ENCODE measurements at regions not wholly inside any gene's neighbourhood (a gene's known extent, or its start where the extent isn't known, plus 50 kb on each side); places are given as distances from the start of the nearest gene placed in this dataset.
A peak's percentile ranks its signal among the peaks of the same experiment; 100 is the strongest.
"Not testable (repeated sequence)": the region's sequence is repeated elsewhere in the genome, so short reads cannot be mapped to it uniquely, and the experiment has no call there.

DNA sequence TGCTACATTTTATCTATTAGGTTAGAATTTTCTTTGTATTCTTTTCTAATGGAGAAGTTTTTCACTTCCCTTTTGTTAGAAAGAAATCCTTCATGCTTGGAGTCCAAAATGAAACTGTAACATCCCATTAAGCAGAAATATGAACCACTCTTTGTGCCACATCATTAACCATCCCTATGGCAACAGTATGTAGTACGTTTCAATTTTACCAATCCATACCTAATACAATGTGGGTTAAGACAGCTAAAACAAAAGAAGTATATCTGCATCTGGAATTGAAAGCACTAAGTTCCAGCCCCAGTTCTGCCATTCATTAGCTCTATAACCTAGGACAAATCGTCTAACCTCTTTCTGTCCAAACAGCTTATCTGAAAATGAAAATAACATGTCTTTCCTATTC lies 409.2 kb upstream of the SPHKAP start:
- DNase-seq (ENCODE audit: low read depth) = no peak

DNA sequence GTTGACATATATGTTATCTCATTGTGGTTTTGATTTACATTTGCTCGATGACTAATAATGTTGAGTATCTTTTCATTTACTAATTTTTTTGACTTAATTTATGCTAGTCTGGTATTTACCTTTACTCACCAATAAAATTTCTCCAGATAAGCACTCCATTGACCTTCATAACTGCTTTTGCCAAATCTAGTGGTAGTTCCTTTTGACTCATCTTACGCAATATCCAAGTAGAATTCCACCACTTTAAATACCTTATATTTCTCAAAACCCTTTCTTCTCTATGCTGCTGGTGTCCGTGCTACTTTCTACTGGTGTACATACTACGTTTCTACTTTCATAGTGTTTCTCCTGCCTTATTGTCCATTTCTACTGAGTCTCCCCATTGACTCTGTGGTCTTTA lies 407.6 kb upstream of the SPHKAP start:
- no peak for DNase-seq (ENCODE audit: low read depth)

DNA sequence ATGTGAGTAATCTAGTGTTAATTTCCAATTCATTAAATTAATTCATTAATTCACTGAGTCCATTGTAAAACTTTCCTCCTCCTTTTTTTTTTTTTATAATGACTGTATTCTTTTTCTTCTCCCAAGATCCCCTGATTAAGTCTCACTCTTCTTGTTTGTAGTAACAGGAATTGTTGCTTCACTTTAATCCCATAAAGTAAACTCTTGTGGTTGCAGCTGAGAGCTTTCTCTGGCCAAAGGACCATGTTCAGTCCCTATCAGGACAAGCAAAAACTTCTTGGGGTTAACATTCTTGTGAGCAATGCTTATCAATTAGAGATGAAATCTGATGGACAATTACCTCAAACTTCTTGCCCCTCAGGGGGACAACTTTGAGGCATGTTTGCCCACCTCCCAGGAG lies 400.2 kb upstream of the SPHKAP start:
- DNase-seq (ENCODE audit: low read depth) = no peak

DNA sequence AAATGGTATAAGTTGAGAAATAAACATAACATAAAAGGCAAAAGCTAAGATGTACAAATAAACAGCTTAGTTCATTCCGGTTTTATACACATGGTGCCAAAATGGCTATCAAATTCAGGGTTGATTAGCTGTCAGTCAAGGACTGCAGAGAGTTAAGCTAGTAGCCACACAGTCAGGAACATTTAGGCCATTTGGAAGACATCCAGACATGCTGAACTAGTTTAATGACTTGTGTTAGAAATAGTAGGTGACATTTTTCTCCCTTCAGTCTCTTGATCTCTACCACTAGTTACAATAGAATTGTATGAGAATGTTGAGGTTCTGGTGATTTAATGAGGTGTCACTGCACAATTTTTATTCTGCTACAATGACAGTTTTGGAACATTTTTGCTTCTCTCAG lies 394.4 kb upstream of the SPHKAP start:
- no peak for DNase-seq (ENCODE audit: low read depth)

DNA sequence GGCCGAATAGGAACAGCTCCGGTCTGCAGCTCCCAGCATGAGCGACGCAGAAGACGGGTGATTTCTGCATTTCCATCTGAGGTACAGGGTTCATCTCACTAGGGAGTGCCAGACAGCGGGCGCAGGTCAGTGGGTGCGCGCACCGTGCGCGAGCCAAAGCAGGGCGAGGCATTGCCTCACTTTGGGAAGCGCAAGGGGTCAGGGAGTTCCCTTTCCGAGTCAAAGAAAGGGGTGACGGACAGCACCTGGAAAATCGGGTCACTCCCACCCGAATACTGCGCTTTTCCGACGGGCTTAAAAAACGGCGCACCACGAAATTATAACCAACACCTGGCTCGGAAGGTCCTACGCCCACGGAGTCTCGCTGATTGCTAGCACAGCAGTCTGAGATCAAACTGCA lies 386.8 kb upstream of the SPHKAP start:
- DNase-seq (ENCODE audit: low read depth) = not testable (repeated sequence)

DNA sequence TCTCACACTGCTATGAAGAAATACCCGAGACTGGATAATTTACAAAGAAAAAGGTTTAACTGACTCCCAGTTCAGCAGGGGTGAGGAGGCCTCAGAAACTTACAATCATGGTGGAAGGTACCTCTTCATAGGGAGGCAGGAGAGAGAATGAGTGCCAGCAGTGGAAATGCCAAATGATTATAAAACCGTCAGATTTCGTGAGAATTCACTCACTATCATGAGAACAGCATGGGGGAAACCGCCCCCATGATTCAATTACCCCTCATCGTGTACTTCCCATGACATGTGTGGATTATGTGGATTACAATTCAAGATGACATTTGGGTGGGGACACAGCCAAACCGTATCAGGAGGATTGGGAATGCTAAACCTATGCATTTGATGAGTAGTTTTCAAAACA lies 380.3 kb upstream of the SPHKAP start:
- DNase-seq (ENCODE audit: low read depth) = no peak

DNA sequence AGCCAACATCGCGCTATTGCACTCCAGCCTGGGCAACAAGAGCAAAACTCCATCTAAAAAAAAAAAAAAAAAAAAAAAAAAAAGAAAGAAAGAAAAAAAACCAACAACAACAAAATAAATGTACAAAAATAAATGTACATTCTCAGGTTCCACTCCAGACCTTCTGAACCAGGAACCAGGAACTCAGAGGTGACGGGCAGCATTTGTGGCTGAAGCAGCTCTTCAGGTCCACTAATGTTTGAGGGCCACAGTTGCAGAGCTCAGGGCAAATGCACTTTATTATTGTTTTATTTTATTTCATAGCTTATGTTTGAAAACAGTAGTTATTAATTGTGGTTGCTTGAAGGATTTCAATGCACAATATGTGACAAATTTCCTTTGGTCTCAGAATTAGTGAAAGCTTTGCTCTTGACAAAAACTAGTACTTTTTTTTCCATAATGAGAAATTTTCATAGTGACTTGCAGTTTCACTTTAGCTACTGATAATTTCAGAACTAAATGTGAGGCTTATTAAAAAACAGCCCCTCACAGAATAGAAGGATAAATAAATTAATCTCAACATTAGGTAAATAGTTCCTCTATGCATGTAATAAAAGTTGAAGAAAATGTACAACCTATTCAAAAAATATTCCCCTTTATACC lies 378.4 kb upstream of the SPHKAP start:
- no peak for DNase-seq (ENCODE audit: low read depth)

DNA sequence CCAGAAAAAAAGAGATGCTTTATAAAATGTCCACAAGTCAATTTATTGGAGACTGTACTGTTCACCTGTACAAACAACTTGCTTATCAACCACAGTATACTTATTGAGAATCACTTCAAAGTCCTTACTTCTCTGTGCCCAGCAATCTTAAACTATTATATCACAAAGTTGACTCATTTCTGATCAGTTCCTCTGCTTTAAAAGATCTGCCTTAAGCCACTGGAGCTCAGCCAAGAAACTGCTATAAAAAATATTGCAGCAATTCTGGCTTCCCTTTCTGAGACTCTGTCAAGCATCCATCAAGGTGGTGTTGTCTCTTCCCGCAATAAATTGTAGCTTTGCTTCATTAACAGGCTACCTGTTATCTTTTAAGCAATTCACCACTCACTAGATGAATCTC lies 375.2 kb upstream of the SPHKAP start:
- peak; percentile 24 for DNase-seq (ENCODE audit: low read depth)

DNA sequence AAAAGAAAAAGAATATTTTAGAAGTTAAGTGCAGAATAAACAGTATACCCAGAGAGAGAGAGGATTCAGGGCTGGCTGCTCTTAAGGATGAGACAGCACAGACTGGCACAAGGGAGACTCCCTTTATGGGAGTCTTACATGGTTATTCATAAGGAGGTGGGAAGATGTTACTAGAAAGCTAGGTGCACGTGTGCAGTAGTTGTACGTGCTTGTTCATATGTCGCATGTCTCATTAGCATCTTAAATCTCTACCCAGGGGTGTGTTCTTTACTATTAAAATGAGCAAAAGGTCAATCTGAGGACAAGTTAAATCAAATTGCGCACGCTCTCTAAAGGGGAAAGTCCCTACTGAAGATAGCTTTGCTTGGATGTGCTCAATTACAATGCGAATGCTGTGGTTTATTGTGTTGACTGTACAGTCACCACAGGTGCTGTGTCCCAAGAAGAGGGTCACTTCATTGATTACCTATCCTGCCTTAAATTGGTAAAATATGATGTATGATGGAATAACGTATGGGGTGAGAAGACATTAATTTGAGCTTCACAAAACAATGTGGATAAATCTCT lies 368.0 kb upstream of the SPHKAP start:
- no peak for DNase-seq (ENCODE audit: low read depth)

DNA sequence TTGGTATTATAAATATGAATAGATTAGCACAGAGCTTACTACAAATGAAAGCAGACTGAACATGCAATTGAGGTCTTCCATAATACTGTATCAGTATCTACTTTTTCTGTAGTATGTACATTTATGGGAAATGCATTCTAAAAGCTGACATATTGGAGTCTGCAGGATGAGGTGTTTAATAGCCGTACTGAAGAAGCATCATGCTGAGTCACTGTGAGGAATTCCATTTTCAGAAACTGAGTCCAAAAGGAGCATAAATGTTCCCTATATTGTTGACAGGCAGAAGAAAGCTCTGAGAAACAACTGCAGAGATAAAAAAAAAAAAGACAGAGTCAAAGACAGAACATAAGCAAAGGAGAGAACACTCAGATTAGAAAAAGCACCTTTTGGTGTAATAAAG lies 366.7 kb upstream of the SPHKAP start:
- no peak for DNase-seq (ENCODE audit: low read depth)

DNA sequence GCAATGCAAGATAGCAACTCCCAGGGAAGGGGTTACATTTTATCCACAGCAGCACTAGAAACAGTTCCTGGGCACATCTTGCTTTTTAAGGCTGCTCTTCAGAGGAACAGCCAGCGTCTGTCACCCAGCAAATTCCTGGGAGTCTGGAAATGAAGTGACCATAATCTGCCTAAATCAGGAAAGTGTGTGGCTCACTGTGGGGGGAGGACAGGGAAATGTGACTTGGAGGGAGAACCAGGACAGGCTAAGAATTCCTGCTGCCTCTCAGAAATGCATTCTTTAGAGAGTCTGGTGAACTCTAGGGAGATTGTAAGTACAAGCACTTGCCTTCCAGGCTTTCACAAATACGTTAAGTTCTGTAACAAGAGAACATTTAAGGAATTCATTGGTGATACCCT lies 364.3 kb upstream of the SPHKAP start:
- no peak for DNase-seq (ENCODE audit: low read depth)

DNA sequence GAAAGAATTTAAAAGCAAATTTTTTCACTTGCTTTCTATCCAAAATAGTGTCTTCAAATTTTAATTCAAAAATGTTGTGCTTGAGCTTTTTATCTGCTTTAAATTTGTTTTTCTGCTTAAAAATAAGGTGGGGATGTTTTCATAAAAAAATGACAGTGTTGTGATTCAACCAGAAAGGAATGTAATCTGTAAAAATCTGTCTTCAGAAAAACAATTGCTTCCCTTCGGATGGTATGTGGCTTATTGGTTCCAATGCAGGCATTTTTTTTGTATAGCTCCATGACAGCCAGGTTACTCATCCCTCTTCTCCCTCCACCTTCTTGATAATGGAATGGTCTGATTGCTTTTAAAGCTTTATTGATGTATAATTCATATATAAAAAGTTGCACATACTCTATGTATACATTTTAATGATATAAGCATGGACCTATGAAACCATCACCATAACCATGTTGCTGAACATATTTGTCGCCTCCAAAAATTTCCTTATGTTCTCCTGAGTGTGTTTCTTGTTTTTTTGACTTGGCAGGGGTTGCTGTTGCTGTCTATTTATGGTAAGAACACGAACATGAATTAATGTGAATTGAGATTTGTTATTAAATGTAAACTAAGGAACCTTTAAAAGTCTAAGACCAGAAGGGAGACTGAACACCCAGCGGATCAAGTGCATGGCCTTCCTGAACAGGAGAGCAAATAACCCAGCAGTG lies 363.7 kb upstream of the SPHKAP start:
- DNase-seq (ENCODE audit: low read depth) = no peak

DNA sequence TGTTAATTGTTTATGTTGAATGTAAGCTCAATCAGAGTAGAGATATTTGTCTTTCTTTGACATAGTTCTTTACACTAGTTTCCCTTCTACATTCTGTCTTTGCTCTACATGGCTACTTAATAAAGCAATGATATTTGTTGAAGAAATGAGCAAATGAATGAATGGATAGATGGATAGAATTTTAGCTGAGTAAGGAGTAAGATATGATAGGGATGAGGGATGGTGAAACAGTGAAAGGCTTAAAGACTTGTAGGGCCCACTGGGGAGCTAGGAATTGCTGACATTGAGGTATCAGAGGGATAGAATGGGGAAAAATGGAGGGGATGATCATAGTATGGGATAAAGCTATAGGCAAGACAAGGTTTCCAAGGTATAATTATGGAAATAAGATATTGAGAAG lies 361.6 kb upstream of the SPHKAP start:
- DNase-seq (ENCODE audit: low read depth) = no peak

DNA sequence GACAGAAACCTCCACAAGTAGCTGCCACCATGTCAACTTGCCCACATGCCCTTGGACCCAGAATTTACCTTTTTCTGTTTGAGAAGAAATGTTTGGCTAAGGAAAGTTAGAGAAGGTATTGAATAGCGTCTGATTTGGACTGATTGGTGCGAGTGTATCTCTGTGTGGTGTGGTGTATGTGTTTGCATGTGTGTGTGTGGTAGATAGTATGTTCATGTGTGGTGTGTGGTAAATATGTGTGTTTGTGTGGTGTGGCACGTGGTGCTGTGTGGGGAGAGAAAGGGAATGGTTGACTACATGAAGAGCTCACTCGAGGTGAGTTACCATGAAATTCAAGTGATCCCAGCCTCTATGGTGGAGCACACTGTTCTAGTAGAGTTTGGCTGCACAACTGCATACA lies 360.8 kb upstream of the SPHKAP start:
- no peak for DNase-seq (ENCODE audit: low read depth)

DNA sequence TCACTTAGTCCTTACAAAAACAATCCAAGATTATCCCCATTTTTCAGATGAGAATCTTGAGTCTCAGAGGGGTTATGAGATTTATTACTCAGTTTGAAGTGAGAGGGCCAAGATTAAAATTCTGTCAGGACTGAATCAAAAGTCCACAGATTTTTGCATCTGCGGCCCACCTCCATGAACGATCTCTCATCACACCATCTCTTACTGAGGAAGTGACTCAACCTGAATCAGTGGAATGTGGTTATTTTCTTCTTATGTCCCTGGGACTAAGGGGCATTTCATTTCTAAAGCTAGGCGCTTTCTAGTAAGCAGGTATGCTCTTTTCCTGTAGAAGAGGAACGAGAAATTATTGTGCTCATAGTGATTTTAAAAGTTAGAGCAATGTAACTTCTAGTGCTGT lies 360.3 kb upstream of the SPHKAP start:
- DNase-seq (ENCODE audit: low read depth) = no peak

DNA sequence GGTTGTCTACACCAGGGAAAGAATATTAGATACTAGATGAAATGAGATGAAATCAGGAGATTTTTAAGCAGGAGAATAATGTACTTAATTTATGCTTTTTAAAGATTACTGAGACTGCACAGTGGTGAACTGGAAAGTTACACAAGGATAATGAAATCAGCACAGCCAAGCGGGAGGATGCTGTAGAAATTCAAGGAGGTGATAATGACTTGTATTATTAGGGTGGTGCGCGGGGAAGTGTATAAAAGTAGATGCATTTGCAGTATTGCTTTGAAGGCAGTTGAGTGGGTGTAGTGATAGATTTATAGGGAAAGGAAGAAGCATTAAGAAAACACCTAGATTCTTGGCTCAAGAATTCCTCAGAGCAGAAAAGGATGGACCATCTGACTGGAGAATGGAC lies 359.5 kb upstream of the SPHKAP start:
- DNase-seq (ENCODE audit: low read depth) = no peak

DNA sequence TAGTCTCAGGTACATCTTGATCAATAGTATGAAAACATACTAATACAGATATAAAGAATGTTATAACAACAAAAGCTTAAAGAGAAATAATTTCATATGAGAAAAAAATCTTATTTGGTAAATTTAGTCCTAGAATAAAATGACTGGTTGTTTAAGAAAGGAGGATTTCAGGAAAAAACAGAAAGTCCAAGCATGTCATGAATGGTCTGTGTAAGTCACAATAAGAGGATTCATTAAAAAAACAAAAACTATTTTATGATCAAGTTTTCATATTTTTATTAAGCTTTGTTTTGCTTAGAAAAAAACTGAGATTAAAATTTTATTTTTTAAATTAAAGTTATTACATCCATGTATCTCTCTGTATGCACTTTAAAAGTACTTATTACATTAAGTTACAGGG lies 353.9 kb upstream of the SPHKAP start:
- DNase-seq (ENCODE audit: low read depth) = no peak

DNA sequence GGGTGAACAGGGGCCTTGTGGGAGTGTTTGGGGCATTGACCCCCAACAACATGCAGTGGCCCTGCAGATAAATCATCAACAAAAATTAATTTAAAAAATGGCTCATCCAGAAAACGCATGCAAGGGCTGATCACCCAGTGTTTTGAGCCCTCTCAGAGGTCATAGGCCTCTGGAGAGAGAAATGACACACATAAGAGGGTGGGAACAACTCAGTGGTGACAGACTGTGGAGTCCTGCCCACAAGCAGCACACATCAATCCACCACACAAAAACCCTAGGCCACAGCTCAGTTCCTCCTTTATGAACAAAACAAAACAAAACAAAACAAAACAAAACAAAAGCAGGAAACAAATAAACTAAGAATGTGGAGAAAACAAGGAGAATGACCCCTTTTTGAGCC lies 351.7 kb upstream of the SPHKAP start:
- DNase-seq (ENCODE audit: low read depth) = no peak

DNA sequence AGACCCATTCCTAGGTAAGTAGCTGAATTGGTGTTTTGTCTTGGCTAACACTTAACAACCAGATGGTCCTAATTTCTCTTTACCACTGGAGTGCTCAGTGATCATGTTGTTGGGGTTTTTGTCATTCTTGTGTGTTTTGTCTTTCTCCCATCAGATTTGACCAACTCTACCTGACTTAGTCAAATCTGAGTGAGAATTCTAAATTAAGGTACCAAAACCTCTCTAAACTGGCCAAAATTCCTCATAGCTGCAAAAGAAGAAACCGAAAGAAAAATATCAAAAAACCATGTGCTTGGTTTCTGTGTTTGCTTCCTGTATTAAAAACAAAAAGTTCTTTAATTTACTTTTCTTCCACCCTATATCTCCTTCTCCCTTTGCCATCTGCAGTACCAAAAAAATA lies 350.7 kb upstream of the SPHKAP start:
- DNase-seq (ENCODE audit: low read depth) = no peak

DNA sequence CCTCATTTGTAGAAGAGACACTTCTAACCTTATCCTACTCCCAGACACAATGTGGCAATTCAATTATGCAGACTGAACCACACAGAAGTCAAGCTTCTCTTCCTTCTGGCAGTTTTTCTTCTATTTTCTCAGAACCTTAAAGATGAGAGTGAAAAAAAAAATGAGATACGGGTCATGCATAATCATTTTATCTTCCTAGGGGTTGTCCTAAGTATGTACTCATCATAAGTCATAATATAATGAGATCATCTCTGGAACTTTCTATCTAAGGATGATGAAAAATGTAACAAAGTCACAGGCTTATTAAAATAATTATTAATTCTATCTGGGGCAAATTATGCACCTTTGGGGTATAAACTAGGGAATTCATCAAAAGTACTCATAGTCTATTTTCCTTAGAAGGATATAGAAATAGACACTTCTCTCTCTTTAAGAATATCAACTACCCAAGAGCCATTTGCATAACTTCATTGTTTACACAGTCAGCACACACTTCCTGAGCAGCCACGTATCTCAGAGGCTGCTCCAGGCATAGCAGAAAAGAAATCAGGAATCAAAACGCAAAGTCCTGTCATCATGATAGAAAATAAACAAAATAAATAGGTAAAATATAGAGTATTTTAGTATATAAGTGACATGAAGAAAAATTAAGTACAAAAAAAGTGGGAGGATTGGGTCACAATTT lies 345.9 kb upstream of the SPHKAP start:
- no peak for DNase-seq (ENCODE audit: low read depth)

DNA sequence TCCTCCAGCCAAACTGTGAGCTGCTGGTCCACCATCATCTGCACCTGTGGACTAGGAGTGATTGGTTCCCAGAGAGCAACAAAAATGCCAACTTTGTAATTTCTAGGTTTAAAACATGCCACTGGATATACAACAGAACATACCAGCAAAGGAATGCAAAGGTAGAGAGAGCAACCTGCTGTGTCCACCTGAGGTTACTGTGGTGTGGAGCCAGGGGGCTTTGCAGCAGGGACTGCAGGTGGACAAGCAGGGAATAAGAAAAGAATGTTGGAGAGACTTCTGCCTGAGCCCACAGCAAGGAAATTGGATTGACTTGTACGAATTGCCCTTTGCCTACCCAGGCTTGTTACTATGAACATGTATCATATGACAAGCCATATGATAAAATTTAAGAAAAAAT lies 345.2 kb upstream of the SPHKAP start:
- DNase-seq (ENCODE audit: low read depth) = no peak

DNA sequence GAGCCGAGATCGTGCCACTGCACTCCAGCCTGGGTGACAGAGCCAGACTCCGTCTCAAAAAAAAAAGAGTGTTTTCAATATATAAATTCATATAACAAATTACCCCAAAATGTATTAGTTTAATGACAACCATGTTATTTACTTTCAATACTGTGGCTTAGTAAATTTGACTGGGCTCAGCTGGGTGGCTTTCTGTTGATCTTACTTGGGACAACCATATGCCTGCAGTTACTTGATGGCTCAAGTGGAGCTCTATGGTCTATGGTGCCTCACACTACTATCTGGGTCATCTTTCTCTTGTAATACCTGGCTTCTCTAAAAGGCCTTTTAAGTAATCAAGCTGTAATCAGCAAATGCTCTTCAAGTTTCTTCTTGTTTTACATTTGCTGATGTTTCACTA lies 341.5 kb upstream of the SPHKAP start:
- no peak for DNase-seq (ENCODE audit: low read depth)

DNA sequence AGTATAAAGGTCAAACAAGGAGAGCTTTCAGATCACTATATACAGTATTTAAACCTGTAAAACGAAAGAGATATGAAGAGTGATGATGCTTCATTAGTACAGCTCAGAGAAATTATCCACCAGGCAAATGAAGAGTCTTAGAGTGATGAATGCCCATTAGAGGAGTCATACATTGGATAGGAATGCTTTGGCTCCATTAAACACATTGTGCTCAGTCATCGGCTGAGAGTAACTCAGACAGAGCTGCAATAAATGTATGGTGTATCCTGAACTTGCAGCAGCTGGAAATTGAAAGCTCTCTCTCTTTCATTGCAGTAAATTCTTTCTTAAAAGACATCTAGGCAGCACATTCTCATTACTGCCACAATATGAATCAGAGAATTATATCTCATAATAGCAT lies 340.8 kb upstream of the SPHKAP start:
- DNase-seq (ENCODE audit: low read depth) = peak; percentile 37
